Keratinocyte (primary cell): ENCODE measurements at regions not wholly inside any gene's neighbourhood (a gene's known extent, or its start where the extent isn't known, plus 50 kb on each side); places are given as distances from the start of the nearest gene placed in this dataset.

ENCODE experiments used
- DNase-seq: peaks from one replicate; pipeline ENCODE4 v3.0.0-alpha.2; 2011; ENCODE audit warnings: low read depth, missing footprints, low spot score
- FAIRE-seq: peaks from 2 replicates; lab custom pipeline; 2011; peaks lifted over from hg19 to GRCh38; lab: Jason Lieb, UNC
- H2AFZ ChIP-seq: 2 replicates; pipeline ENCODE4 v1.6.0; 2012; ENCODE audit warnings: low read length, control low read depth, inconsistent platforms; ENCODE audit not compliant: control insufficient read depth
- H3K27ac ChIP-seq: 2 replicates; pipeline ENCODE4 v1.5.1; 2011; ENCODE audit warnings: low read length; ENCODE audit not compliant: control insufficient read depth, insufficient read depth
- H3K27me3 ChIP-seq: 3 replicates; pipeline ENCODE4 v1.6.0; 2011; ENCODE audit warnings: low read length; ENCODE audit not compliant: control insufficient read depth, insufficient read depth; ENCODE audit errors: extremely low read depth
- H3K36me3 ChIP-seq, 2 experiments: 2 replicates in 1 of 2; 3 replicates in 1 of 2; pipeline ENCODE4 v1.5.1; 2011; ENCODE audit warnings: low read length in 2 of 2, mild to moderate bottlenecking in 1 of 2; ENCODE audit not compliant: control insufficient read depth in 2 of 2, insufficient read depth in 2 of 2; ENCODE audit errors: extremely low read depth in 1 of 2
- H3K4me1 ChIP-seq: 3 replicates; pipeline ENCODE4 v1.5.1; 2011; ENCODE audit warnings: low read length; ENCODE audit not compliant: control insufficient read depth, insufficient read depth; ENCODE audit errors: extremely low read depth
- H3K4me2 ChIP-seq: 3 replicates; pipeline ENCODE4 v1.6.0; 2011; ENCODE audit warnings: low read depth, low read length; ENCODE audit not compliant: control insufficient read depth, insufficient read depth; ENCODE audit errors: extremely low read depth
- H3K4me3 ChIP-seq, 3 experiments: fragments of 200-600 bp in 1 of 3; sonication (generic) in 1 of 3; 2 replicates in 2 of 3; 3 replicates in 1 of 3; pipeline ENCODE4 v1.5.1; 2011 to 2016; ENCODE audit warnings: low read length in 3 of 3, mild to moderate bottlenecking in 3 of 3, control low read depth in 2 of 3, inconsistent platforms in 1 of 3, low read depth in 1 of 3, mixed read lengths in 1 of 3, mixed run types in 1 of 3, moderate library complexity in 1 of 3; ENCODE audit not compliant: control insufficient read depth in 2 of 3, insufficient read depth in 2 of 3; ENCODE audit errors: extremely low read depth in 1 of 3
- H3K79me2 ChIP-seq: 2 replicates; pipeline ENCODE4 v1.6.0; 2012; ENCODE audit warnings: low read length; ENCODE audit not compliant: control insufficient read depth, insufficient read depth
- H3K9ac ChIP-seq: 3 replicates; pipeline ENCODE4 v1.6.0; 2011; ENCODE audit warnings: low read length; ENCODE audit not compliant: control insufficient read depth, insufficient read depth; ENCODE audit errors: extremely low read depth
- H3K9me1 ChIP-seq: 3 replicates; pipeline ENCODE4 v1.6.0; 2011; ENCODE audit warnings: low read length; ENCODE audit not compliant: control insufficient read depth, insufficient read depth; ENCODE audit errors: extremely low read depth
- H3K9me3 ChIP-seq: 2 replicates; pipeline ENCODE4 v1.5.1; 2012; ENCODE audit warnings: low read depth, low read length; ENCODE audit not compliant: control insufficient read depth
- H4K20me1 ChIP-seq: 3 replicates; pipeline ENCODE4 v1.6.0; 2011; ENCODE audit warnings: low read length; ENCODE audit not compliant: control insufficient read depth, insufficient read depth; ENCODE audit errors: extremely low read depth
- EZH2 ChIP-seq: IDR thresholded peaks from one replicate; pipeline ENCODE4 v1.6.1; 2012; ENCODE audit warnings: inconsistent platforms, mild to moderate bottlenecking, low read length, moderate library complexity
- dilution Hi-C: fragments of 300-500 bp; cut with MboI; formaldehyde crosslinking; loops from one replicate; pipeline ENCODE4 v1.7.0; 2020; ENCODE audit warnings: low sequenced_read_pairs; ENCODE audit not compliant: extremely low pct_ligation_motif_present
- TF ChIP-seq, protein P1 (sequence below), 3 experiments: IDR thresholded peaks in 1 of 3; conservative IDR thresholded peaks in 1 of 3; optimal IDR thresholded peaks in 1 of 3; 2 replicates in 2 of 3; 3 replicates in 1 of 3; pipeline versions ENCODE3 to v1.5.1; 2011; ENCODE audit warnings: low read length in 3 of 3, mild to moderate bottlenecking in 3 of 3, moderate library complexity in 2 of 3, control low read depth in 1 of 3, inconsistent platforms in 1 of 3; ENCODE audit not compliant: insufficient read depth in 2 of 3; ENCODE audit errors: extremely low read depth in 1 of 3

DNA sequence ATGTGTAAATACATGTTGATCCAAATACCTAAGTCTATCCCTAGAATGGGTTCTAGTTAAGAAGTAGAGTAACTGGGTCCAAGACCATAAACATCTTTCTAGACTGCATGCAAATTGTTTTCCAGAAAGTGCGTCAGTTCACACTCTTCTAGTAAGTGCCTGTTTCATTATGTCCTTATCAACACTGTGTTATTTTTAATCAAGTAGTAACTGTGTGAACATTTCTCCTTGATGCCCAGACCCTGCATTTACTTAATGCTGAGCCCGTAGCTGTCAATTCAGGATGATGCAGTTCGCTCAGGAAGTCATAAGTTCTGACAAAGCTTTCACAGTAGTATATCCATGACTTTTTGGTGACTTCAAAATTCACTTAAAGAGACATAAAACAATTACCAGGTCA is 374.8 kb downstream of the OTUD1 start:
- Histone ChIP-seq H3K27me3 (no peaks in the 10 kb centered on the region), H3K9ac (no peak overlapping the region), H3K9me3 (no peaks in the 10 kb centered on the region), H3K79me2 (no peaks in the 10 kb centered on the region), H4K20me1 (no peaks in the 10 kb centered on the region), H3K4me1 (no peaks in the 10 kb centered on the region), H3K9me1 (no peaks in the 10 kb centered on the region), H3K27ac (no peak overlapping the region), H3K4me3 (no peak overlapping the region), H2AFZ (no peak overlapping the region), H3K4me2 (no peak overlapping the region), H3K36me3 (no peaks in the 10 kb centered on the region)
- dilution Hi-C loops, result no loop called here
- DNase-seq (no peak), FAIRE-seq (no peak)
- TF ChIP-seq EZH2, result no peak
- TF ChIP-seq, protein P1, sequence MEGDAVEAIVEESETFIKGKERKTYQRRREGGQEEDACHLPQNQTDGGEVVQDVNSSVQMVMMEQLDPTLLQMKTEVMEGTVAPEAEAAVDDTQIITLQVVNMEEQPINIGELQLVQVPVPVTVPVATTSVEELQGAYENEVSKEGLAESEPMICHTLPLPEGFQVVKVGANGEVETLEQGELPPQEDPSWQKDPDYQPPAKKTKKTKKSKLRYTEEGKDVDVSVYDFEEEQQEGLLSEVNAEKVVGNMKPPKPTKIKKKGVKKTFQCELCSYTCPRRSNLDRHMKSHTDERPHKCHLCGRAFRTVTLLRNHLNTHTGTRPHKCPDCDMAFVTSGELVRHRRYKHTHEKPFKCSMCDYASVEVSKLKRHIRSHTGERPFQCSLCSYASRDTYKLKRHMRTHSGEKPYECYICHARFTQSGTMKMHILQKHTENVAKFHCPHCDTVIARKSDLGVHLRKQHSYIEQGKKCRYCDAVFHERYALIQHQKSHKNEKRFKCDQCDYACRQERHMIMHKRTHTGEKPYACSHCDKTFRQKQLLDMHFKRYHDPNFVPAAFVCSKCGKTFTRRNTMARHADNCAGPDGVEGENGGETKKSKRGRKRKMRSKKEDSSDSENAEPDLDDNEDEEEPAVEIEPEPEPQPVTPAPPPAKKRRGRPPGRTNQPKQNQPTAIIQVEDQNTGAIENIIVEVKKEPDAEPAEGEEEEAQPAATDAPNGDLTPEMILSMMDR (optimal IDR thresholded peaks at IDR 0.05 in 1 of 3, IDR thresholded peaks at IDR 0.05 in 1 of 3, conservative IDR thresholded peaks at IDR 0.05 in 1 of 3; ENCODE audit: extremely low read depth in 1 of 3, insufficient read depth in 2 of 3, low read length in 3 of 3), result no peak

DNA sequence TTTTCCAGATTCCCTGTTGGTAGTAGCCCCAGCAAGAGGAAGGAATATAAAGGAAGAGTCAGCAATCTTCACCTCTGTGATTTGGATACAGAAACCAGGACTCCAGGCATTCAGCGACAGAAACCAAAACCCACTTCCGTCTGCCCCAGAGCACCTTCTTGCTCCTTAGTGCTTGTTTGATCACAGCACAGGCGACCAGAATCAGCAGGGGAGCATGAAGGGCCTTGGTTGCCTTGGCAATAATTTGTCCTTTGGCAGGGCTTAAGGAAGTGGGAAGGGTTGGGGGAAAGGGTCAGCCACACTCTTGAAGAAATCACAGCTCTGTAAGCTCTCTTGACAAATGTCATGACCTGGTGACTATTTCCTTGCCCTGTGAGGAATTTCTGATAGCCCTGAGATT is 379.6 kb downstream of the OTUD1 start:
- H2AFZ ChIP-seq, result no peak overlapping the region
- H3K4me2 ChIP-seq, result no peak overlapping the region
- H4K20me1 ChIP-seq, result no peaks in the 10 kb centered on the region
- no peaks in the 10 kb centered on the region for H3K9me3 ChIP-seq
- H3K27me3 ChIP-seq, result no peaks in the 10 kb centered on the region
- no peaks in the 10 kb centered on the region for H3K4me1 ChIP-seq
- H3K9me1 ChIP-seq, result no peaks in the 10 kb centered on the region
- dilution Hi-C loops, result no loop called here
- FAIRE-seq (no peak), DNase-seq (no peak)
- H3K4me3 ChIP-seq, result no peak overlapping the region
- no peaks in the 10 kb centered on the region for H3K79me2 ChIP-seq
- TF ChIP-seq, protein P1 (optimal IDR thresholded peaks at IDR 0.05 in 1 of 3, IDR thresholded peaks at IDR 0.05 in 1 of 3, conservative IDR thresholded peaks at IDR 0.05 in 1 of 3; ENCODE audit: extremely low read depth in 1 of 3, insufficient read depth in 2 of 3, low read length in 3 of 3), result no peak
- TF ChIP-seq EZH2, result no peak
- no peaks in the 10 kb centered on the region for H3K36me3 ChIP-seq
- no peak overlapping the region for H3K9ac ChIP-seq
- no peak overlapping the region for H3K27ac ChIP-seq
